HEK293 (cell line): ENCODE measurements at regions not wholly inside any gene's neighbourhood (a gene's known extent, or its start where the extent isn't known, plus 50 kb on each side); places are given as distances from the start of the nearest gene placed in this dataset.

Source experiments
- CTCF ChIA-PET: fragments of 350-600 bp; formaldehyde crosslinking; extraction: SDS; loops from one replicate; lab custom pipeline; 2021; ENCODE audit warnings: antibody characterized with exemption; lab: Yijun Ruan, JAX
- POLR2A ChIA-PET: fragments of 300-600 bp; formaldehyde crosslinking; extraction: SDS; loops from one replicate; lab custom pipeline; 2020; ENCODE audit warnings: antibody characterized with exemption, inconsistent platforms; lab: Yijun Ruan, JAX
- H3K27ac ChIP-seq: fragments of 200-500 bp; sonication (Bioruptor generic); 2 replicates; pipeline ENCODE4 v1.5.1; 2014; ENCODE audit warnings: low read depth, low read length, control low read depth, inconsistent platforms; ENCODE audit errors: extremely low read depth
- H3K36me3 ChIP-seq, 2 experiments: fragments of 200-500 bp in 1 of 2; sonication (Bioruptor generic) in 1 of 2; 1 replicate in 1 of 2; 2 replicates in 1 of 2; pipeline ENCODE4 v1.5.1; 2014 to 2017; ENCODE audit warnings: inconsistent platforms in 2 of 2, low read length in 2 of 2; ENCODE audit not compliant: control insufficient read depth in 2 of 2, insufficient read depth in 1 of 2
- H3K4me1 ChIP-seq: fragments of 200-500 bp; sonication (Bioruptor generic); 2 replicates; pipeline ENCODE4 v1.5.1; 2014; ENCODE audit warnings: mild to moderate bottlenecking, low read length, inconsistent platforms; ENCODE audit not compliant: control insufficient read depth, insufficient read depth
- H3K4me3 ChIP-seq: 2 replicates; pipeline ENCODE4 v1.5.1; 2011; ENCODE audit warnings: low read depth, mild to moderate bottlenecking, control low read depth, low read length, moderate library complexity
- H3K9me3 ChIP-seq: fragments of 200-500 bp; sonication (Bioruptor generic); 2 replicates; pipeline ENCODE4 v1.5.1; 2014; ENCODE audit warnings: low read depth, low read length, inconsistent platforms; ENCODE audit not compliant: control insufficient read depth, insufficient read depth
- EGR2 ChIP-seq: fragments of 450-650 bp; formaldehyde crosslinking; IDR thresholded peaks from 2 replicates; pipeline ENCODE4 v1.5.1; 2016; ENCODE audit warnings: low read depth, missing biosample characterization, missing genetic modification characterization
- KLF16 ChIP-seq: fragments of 450-650 bp; formaldehyde crosslinking; IDR thresholded peaks from 2 replicates; pipeline ENCODE4 v1.5.1; 2017; ENCODE audit warnings: missing biosample characterization, missing genetic modification characterization
- REST ChIP-seq: fragments of 450-650 bp; formaldehyde crosslinking; IDR thresholded peaks from 2 replicates; pipeline ENCODE4 v1.5.1; 2016; ENCODE audit warnings: missing biosample characterization, missing genetic modification characterization
- SCRT2 ChIP-seq: fragments of 450-650 bp; formaldehyde crosslinking; IDR thresholded peaks from 2 replicates; pipeline ENCODE4 v1.5.1; 2016; ENCODE audit warnings: missing biosample characterization, missing genetic modification characterization
- SP3 ChIP-seq: fragments of 450-650 bp; formaldehyde crosslinking; IDR thresholded peaks from 2 replicates; pipeline ENCODE4 v1.5.1; 2016; ENCODE audit warnings: missing biosample characterization, missing genetic modification characterization
- ZBTB11 ChIP-seq: fragments of 450-650 bp; formaldehyde crosslinking; conservative IDR thresholded peaks from 2 replicates; pipeline ENCODE4 v1.5.1; 2016; ENCODE audit warnings: low read depth, missing biosample characterization, missing genetic modification characterization
- ZFP69B ChIP-seq: fragments of 450-650 bp; formaldehyde crosslinking; IDR thresholded peaks from 2 replicates; pipeline ENCODE4 v1.5.1; 2016; ENCODE audit warnings: missing biosample characterization, missing genetic modification characterization
- ZNF202 ChIP-seq: fragments of 450-650 bp; formaldehyde crosslinking; IDR thresholded peaks from 2 replicates; pipeline ENCODE4 v1.5.1; 2016; ENCODE audit warnings: missing biosample characterization, missing genetic modification characterization, borderline replicate concordance
- ZNF280C ChIP-seq: fragments of 450-650 bp; formaldehyde crosslinking; IDR thresholded peaks from 2 replicates; pipeline ENCODE4 v1.5.1; 2016; ENCODE audit warnings: missing biosample characterization, missing genetic modification characterization
- ZNF280D ChIP-seq: fragments of 450-650 bp; formaldehyde crosslinking; IDR thresholded peaks from 2 replicates; pipeline ENCODE4 v1.5.1; 2016; ENCODE audit warnings: missing biosample characterization, missing genetic modification characterization
- ZNF302 ChIP-seq: fragments of 450-650 bp; formaldehyde crosslinking; IDR thresholded peaks from 2 replicates; pipeline ENCODE4 v1.5.1; 2016; ENCODE audit warnings: missing biosample characterization, missing genetic modification characterization, low read depth
- ZNF394 ChIP-seq: fragments of 450-650 bp; formaldehyde crosslinking; IDR thresholded peaks from 2 replicates; pipeline ENCODE4 v1.5.1; 2016; ENCODE audit warnings: missing biosample characterization, missing genetic modification characterization, mild to moderate bottlenecking, moderate library complexity, borderline replicate concordance
- ZNF488 ChIP-seq: fragments of 450-650 bp; formaldehyde crosslinking; IDR thresholded peaks from 2 replicates; pipeline ENCODE4 v1.5.1; 2016; ENCODE audit warnings: missing biosample characterization, missing genetic modification characterization
- ZNF596 ChIP-seq: fragments of 450-650 bp; IDR thresholded peaks from 2 replicates; pipeline ENCODE4 v1.5.0; 2018; ENCODE audit warnings: missing biosample characterization, mild to moderate bottlenecking, missing genetic modification characterization, moderate library complexity
- ZNF660 ChIP-seq: fragments of 450-650 bp; IDR thresholded peaks from 2 replicates; pipeline ENCODE4 v1.5.1; 2018; ENCODE audit warnings: missing biosample characterization, mild to moderate bottlenecking, missing genetic modification characterization
- ZNF704 ChIP-seq: fragments of 450-650 bp; formaldehyde crosslinking; IDR thresholded peaks from 2 replicates; pipeline ENCODE4 v1.5.1; 2016; ENCODE audit warnings: missing biosample characterization, missing genetic modification characterization
- ZNF76 ChIP-seq: fragments of 450-650 bp; formaldehyde crosslinking; IDR thresholded peaks from 2 replicates; pipeline ENCODE4; 2016; ENCODE audit warnings: low read depth, missing biosample characterization, missing genetic modification characterization, borderline replicate concordance
- ZSCAN30 ChIP-seq: fragments of 450-650 bp; IDR thresholded peaks from 2 replicates; pipeline ENCODE4 v1.5.1; 2018; ENCODE audit warnings: missing biosample characterization, mild to moderate bottlenecking, missing genetic modification characterization, moderate library complexity
- ZSCAN4 ChIP-seq: fragments of 450-650 bp; formaldehyde crosslinking; IDR thresholded peaks from 2 replicates; pipeline ENCODE4 v1.5.1; 2017; ENCODE audit warnings: missing biosample characterization, missing genetic modification characterization

- TF ChIP-seq ZNF488 (tag by site-specific recombination) (no peak), EGR2 (tag by site-specific recombination) (no peak), ZNF280D (tag by site-specific recombination) (no peak), ZNF394 (tag by site-specific recombination) (no peak), KLF16 (tag by site-specific recombination) (no peak), ZNF76 (tag by site-specific recombination) (no peak), ZBTB11 (tag by site-specific recombination) (no peak), ZNF202 (tag by site-specific recombination) (no peak)
- H3K4me3 ChIP-seq, result no peak overlapping the region
- POLR2A ChIA-PET, result no interaction called here
- no peaks in the 10 kb centered on the region for H3K9me3 ChIP-seq
- H3K36me3 ChIP-seq, result no peaks in the 10 kb centered on the region
- no peaks in the 10 kb centered on the region for H3K4me1 ChIP-seq
- no peak overlapping the region for H3K27ac ChIP-seq
- CTCF ChIA-PET, result no interaction called here
These were observed 686.0 kb downstream of the STPG2 start for GRCh38 chr4:97457253-97457652.

GRCh38 chr4:97468272-97468671 is 675.0 kb downstream of the STPG2 start:
- Histone ChIP-seq H3K36me3 (no peaks in the 10 kb centered on the region), H3K27ac (no peak overlapping the region), H3K4me1 (no peaks in the 10 kb centered on the region), H3K4me3 (no peak overlapping the region), H3K9me3 (no peaks in the 10 kb centered on the region)
- POLR2A ChIA-PET, result no interaction called here
- CTCF ChIA-PET, result no interaction called here
- no peak for TF ChIP-seq ZNF280C (tag by site-specific recombination)
- TF ChIP-seq ZSCAN30 (tag by site-specific recombination), result no peak
- no peak for TF ChIP-seq ZFP69B
- TF ChIP-seq ZNF596 (tag by site-specific recombination), result no peak
- TF ChIP-seq ZNF660 (tag by site-specific recombination), result no peak
- TF ChIP-seq ZSCAN4, result no peak
- TF ChIP-seq SP3 (tag by site-specific recombination), result no peak
- no peak for TF ChIP-seq ZNF704
- no peak for TF ChIP-seq ZNF302 (tag by site-specific recombination)
- TF ChIP-seq REST (tag by site-specific recombination), result no peak
- TF ChIP-seq SCRT2 (tag by site-specific recombination), result no peak
